Stimulated activated naive CD8-positive, alpha-beta T cell treated with anti-CD3 and anti-CD28 coated beads, Interleukin-15, Interleukin-2, amounts not matched to agents 100 U/mL and 50 U/mL, for 24 hours (primary cell): ENCODE measurements at regions not wholly inside any gene's neighbourhood (a gene's known extent, or its start where the extent isn't known, plus 50 kb on each side); places are given as distances from the start of the nearest gene placed in this dataset.

Experiments
- ATAC-seq: fragments of 150-1000 bp; cut with Tn5 transposase; one replicate; pipeline ENCODE4 v1.10.0; 2021
- DNase-seq: peaks from one replicate; pipeline ENCODE4 v3.0.0; 2021

DNA sequence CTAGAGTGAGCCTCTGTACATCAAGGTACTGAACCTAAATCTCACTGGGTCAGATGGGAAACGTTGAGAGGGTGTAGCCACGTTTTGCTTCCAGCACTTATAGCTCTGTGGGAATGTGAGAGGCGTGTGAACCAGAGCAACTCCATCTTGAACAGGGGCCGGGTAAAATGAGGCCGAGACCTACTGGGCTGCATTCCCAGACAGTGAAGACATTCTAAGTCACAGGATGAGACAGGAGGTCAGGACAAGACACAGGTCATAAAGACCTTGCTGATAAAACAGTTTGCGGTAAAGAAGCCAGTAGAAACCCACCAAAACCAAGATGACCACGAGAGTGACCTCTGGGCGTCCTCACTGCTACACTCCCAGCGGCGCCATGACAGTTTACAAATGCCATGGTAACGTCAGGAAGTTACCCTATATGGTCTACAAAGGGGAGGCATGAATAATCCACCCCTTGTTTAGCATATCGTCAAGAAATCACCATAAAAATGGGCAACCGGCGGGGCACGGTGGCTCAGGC is 63.4 kb upstream of the NCOR2 start:
- no peak for ATAC-seq
- no peak for DNase-seq

- DNase-seq (no peak), ATAC-seq (no peak)
Observed at GRCh38 chr12:124629789-124630480, 62.5 kb upstream of the NCOR2 start.

DNA sequence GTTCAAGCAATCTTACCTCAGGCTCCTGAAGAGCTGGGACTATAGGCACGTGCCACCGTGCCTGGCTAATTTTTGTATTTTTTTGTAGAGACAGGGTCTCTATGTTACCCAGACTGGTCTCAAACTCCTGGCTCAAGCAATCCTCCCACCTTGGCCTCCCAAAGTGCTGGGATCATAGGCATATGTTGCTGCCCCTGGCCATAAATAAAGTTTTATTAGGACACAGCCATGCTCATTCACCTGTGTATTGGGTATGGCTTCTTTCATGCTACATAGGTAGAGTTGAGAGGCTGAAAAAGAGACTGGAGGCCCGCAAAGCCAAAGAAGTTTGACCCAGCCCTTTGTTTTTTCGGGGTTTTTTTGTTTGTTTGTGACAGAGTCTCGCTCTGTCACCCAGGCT is 61.7 kb upstream of the NCOR2 start:
- DNase-seq: no peak
- no peak for ATAC-seq

- no peak for ATAC-seq
- DNase-seq: no peak
Observed at GRCh38 chr12:124627956-124628355, 60.5 kb upstream of the NCOR2 start.

DNA sequence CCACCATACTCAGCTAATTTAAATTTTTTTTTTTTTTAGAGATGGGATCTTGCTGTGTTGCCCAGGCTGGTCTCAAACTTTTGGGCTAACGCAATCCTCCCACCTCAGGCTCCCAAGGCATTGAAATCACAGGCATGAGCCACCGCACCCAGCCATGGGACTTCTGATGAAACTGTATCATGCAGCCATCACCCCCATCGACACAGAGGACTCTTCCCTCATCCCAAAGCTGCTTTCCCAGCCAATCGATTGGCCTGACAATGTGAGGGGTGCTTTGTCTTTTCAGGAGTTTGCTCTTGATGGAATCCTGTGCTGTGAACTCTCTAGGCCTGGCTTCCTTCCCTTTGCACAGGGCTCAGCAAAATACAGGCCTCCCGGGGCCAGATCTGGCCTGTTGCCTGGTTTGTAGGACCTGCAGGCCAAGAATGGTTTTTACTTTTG is 59.6 kb upstream of the NCOR2 start:
- DNase-seq (no peak), ATAC-seq (no peak)

DNA sequence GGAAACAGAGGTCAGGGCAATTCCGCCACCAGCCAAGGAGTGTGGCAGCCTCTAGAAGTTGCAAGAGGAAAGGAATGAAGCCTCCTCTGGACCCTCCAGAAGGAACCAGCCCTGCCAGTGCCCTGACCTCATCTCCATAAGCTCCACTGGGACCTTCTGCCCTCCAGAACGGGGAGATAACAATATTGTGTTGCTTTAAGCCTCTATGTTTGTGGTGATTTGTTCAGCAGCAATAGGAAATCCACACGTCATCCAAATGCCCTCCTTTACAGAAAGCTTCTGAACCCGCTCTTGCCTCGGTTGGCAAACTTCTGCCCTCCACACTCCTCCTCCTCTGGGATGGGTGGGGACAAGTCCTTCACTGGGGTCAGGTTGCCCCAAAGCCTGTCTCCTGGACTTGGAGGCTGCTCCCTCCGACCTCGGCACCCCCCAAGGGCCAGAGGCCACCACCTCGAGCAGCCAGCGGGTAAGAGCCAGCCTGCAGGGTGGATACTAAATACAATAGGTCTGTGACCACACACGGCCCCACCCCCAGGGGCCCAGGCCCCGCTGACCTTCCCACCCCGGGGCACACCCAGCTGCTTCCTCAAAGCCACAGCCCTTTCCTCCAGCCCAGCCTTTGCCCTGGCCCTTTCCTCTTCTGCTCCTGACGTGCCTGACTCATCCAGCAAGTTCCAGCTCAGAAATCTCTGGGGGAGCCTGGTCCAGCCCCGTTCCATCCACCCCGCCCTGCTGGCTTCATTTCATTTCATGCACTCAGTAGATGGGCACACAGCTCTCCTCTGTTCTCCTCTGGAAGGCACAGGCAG is 58.7 kb upstream of the NCOR2 start:
- no peak for ATAC-seq
- no peak for DNase-seq

- DNase-seq: no peak
- ATAC-seq: no peak
Observed at GRCh38 chr12:124624823-124625222, 57.4 kb upstream of the NCOR2 start.

DNA sequence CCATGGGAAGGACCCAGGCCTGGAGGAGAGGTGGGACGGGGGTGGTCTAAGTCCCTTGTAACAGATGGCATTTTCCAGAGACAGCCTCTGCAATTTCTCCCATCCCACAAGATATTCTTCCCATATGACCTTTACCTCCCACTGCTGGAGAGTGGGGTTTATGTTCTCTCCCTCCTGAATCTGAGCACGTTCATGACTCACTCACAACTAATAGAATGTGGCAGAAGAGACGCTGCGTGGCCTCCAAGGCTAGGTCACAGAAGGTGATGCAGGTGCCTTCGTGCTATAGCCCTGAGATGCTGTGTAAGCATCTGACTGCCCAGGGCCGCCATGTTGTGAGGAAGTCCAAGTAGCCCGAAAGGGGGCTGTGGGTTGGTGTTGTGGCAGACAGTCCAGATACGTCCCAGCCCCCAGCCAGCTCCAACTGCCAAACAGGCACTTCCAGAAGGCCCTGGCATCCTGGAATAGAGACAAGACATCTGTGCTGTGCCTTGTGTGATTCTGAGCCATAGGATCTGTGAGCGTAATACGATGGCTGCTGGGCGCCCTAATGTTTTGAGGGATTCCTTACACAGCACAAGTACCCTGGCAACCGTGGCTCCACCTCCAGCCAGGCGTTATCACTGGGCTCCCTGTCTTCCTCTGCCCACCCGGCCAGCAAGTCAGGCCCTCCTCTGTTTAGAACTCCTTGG is 56.1 kb upstream of the NCOR2 start:
- DNase-seq: no peak
- ATAC-seq: no peak

- DNase-seq (no peak), ATAC-seq (no peak)
Observed at GRCh38 chr12:124622764-124623163, 55.4 kb upstream of the NCOR2 start.

- ATAC-seq: no peak
- DNase-seq: no peak
Observed at GRCh38 chr12:124622331-124622730, 54.9 kb upstream of the NCOR2 start.

- ATAC-seq (no peak), DNase-seq (no peak)
Observed at GRCh38 chr12:124621296-124621660, 53.9 kb upstream of the NCOR2 start.

DNA sequence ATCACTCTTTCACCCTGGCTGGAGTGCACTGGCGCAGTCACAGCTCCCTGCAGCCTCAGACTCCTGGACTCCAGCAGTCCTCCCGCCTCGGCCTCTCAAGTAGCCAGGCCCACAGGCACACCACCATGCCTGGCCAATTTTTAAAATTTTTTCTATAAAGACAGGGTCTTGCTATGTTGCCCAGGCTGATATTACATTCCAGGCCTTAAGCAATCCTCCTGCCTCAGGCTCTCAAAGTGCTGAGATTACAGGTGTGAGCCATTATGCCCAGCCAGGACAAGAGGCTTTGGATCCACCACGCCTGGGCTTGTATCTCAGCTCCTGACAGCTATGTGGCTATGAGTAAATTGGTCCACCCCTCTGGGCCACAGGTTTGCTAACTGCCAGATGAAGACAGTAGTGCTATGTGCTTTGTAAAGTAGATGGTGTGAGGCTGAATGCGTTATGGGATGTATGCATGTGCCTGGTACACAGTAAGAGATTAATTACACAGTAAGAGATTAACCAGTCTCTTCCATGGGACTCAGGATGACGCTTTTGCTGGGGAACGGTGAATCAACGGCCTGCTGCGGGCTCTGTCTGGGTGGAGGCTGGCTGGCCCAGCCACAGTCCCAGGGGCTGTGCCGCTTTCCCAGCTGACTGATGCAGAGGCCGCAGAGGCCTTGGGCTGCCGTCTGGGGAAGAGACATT is 53.3 kb upstream of the NCOR2 start:
- no peak for ATAC-seq
- no peak for DNase-seq

DNA sequence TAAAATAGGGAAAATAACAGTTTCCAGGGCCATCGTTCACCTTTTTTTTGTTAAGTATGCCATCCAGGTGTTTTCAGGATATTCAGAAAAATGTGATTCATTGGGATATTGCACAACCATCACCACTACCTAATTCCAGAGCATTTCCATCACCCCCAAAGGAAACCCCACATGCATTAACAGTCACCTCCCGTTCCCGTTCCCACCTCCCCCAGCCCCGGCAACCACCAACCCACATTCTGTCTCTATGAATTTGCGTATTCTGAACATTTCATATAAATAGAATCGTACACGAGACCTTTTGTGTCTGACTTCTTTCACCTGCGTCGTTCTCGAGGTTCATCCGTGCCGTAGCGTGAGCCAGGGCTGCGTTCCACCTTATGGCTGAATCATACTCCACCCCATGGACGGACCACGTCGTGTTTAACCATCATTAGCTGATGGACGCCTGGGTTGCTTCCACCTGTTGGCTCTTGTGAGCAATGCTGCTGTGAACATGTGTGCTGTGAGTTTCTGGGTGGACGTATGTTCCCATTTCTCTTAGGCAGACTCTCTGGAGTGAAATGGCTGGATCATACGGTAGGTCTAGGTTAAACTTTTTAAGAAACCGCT is 51.0 kb upstream of the NCOR2 start:
- ATAC-seq (no peak), DNase-seq (no peak)

GRCh38 chr12:124617615-124618014 is 50.2 kb upstream of the NCOR2 start:
- DNase-seq (no peak), ATAC-seq (no peak)
